ENCODE measurements at regions not wholly inside any gene's neighbourhood (a gene's known extent, or its start where the extent isn't known, plus 50 kb on each side); places are given as distances from the start of the nearest gene placed in this dataset.
"Not testable (repeated sequence)": the region's sequence is repeated elsewhere in the genome, so short reads cannot be mapped to it uniquely, and the experiment has no call there.

DNA sequence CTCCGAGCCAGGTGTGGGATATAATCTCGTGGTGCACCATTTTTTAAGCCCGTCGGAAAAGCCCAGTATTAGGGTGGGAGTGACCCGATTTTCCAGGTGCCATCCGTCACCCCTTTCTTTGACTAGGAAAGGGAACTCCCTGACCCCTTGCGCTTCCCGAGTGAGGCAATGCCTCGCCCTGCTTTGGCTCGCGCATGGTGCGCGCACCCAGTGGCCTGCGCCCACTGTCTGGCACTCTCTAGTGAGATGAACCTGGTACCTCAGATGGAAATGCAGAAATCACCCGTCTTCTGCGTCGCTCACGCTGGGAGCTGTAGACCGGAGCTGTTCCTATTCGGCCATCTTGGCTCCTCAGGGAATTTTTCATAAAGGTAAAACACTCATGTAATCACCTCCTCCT is 63.9 kb downstream of the RWDD3 start:
- peaks cover 19% of the 10 kb centered on the region; the same call in 1 of the 2 replicates for H3K9me3 ChIP-seq (ENCODE audit: low read depth, low read length)
- not testable (repeated sequence) for H3K4me3 ChIP-seq; DNase-seq (ENCODE audit: low read depth, low spot score); H3K9ac ChIP-seq (ENCODE audit: insufficient read length); H3K36me3 ChIP-seq (ENCODE audit: insufficient read depth, low read length); H3K27ac ChIP-seq

- no peak overlapping the region for H3K4me3 ChIP-seq
- TF ChIP-seq EZH2 (IDR thresholded peaks at IDR 0.05) (no peak), FOXP2 (optimal IDR thresholded peaks at IDR 0.05; ENCODE audit: control extremely low read depth, extremely low read length, insufficient read depth) (no peak), POLR2AphosphoS5 (IDR thresholded peaks at IDR 0.05; ENCODE audit: borderline replicate concordance, low read depth, low read length) (no peak)
- no peak for DNase-seq (ENCODE audit: low read depth, low spot score)
- peaks cover 19% of the 10 kb centered on the region; the same call in 1 of the 2 replicates for H3K9me3 ChIP-seq (ENCODE audit: low read depth, low read length)
- no peak overlapping the region for H3K27ac ChIP-seq
- no peak overlapping the region for H3K9ac ChIP-seq (ENCODE audit: insufficient read length)
- no peaks in the 10 kb centered on the region for H3K36me3 ChIP-seq (ENCODE audit: insufficient read depth, low read length)
Observed at GRCh38 chr1:95301091-95301490, 67.1 kb downstream of the RWDD3 start.

DNA sequence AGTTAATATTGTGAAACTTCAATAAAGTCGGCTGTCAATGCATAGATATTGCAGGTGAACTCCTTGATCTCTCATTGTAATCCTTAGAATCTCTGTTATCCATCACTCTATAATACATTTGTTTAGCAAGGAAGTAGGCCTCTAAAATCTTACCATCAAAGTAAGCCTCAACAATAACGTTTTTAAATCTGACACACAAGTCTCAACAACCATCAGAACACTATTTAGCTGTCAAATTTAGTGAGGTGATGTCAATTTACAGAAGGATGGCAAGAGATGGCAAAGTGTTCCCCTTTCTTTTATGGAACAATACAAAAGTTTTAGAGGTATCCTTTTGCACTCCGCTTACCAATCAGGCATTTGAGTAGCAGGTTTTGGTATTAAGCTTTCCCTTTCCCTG is 67.6 kb downstream of the RWDD3 start:
- H3K9me3 ChIP-seq (ENCODE audit: low read depth, low read length): peaks cover 19% of the 10 kb centered on the region; the same call in 1 of the 2 replicates
- H3K4me3 ChIP-seq: no peak overlapping the region
- TF ChIP-seq POLR2AphosphoS5 (IDR thresholded peaks at IDR 0.05; ENCODE audit: borderline replicate concordance, low read depth, low read length) (no peak), FOXP2 (optimal IDR thresholded peaks at IDR 0.05; ENCODE audit: control extremely low read depth, extremely low read length, insufficient read depth) (no peak), EZH2 (IDR thresholded peaks at IDR 0.05) (no peak)

DNA sequence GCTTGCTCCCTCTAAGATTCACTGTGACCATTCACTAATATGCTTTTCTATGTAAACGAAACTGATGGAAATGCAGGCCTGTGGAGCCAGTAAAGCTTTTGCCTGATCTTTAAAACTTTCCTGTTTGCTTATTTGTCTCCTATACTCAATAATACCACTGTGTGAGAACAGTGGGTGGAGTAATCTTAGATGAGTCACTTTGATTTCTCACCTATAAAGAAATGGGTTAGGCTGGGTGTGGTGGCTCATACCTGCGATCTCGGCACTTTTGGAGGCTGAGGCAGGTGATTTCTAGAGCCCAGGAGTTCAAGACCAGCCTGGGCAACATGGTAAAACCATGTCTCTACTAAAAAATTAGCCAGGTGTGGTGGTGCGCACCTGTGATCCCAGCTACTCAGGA is 70.8 kb downstream of the RWDD3 start:
- Histone ChIP-seq H3K36me3 (ENCODE audit: insufficient read depth, low read length) (no peaks in the 10 kb centered on the region), H3K9ac (ENCODE audit: insufficient read length) (no peak overlapping the region), H3K4me3 (no peak overlapping the region), H3K9me3 (ENCODE audit: low read depth, low read length) (peaks cover 16% of the 10 kb centered on the region; the same call in 1 of the 2 replicates), H3K27ac (no peak overlapping the region)
- TF ChIP-seq FOXP2 (optimal IDR thresholded peaks at IDR 0.05; ENCODE audit: control extremely low read depth, extremely low read length, insufficient read depth) (no peak), POLR2AphosphoS5 (IDR thresholded peaks at IDR 0.05; ENCODE audit: borderline replicate concordance, low read depth, low read length) (no peak), EZH2 (IDR thresholded peaks at IDR 0.05) (no peak)
- DNase-seq (ENCODE audit: low read depth, low spot score): no peak

More for the DNA sequence above, 67.6 kb downstream of the RWDD3 start:
- H3K36me3 ChIP-seq (ENCODE audit: insufficient read depth, low read length): no peaks in the 10 kb centered on the region
- no peak overlapping the region for H3K9ac ChIP-seq (ENCODE audit: insufficient read length)
- DNase-seq (ENCODE audit: low read depth, low spot score): no peak
- no peak overlapping the region; the same call in 1 of the 2 replicates for H3K27ac ChIP-seq

- no peaks in the 10 kb centered on the region for H3K36me3 ChIP-seq (ENCODE audit: insufficient read depth, low read length)
- no peak overlapping the region for H3K27ac ChIP-seq
- H3K9me3 ChIP-seq (ENCODE audit: low read depth, low read length): no peaks in the 10 kb centered on the region
- no peak for DNase-seq (ENCODE audit: low read depth, low spot score)
- H3K4me3 ChIP-seq: peak overlapping the region; percentile 45
- H3K9ac ChIP-seq (ENCODE audit: insufficient read length): peak overlapping the region; percentile 23
- TF ChIP-seq FOXP2 (optimal IDR thresholded peaks at IDR 0.05; ENCODE audit: control extremely low read depth, extremely low read length, insufficient read depth) (no peak), EZH2 (IDR thresholded peaks at IDR 0.05) (no peak), POLR2AphosphoS5 (IDR thresholded peaks at IDR 0.05; ENCODE audit: borderline replicate concordance, low read depth, low read length) (no peak)
Observed at GRCh38 chr1:95308276-95309030, 74.4 kb downstream of the RWDD3 start.

DNA sequence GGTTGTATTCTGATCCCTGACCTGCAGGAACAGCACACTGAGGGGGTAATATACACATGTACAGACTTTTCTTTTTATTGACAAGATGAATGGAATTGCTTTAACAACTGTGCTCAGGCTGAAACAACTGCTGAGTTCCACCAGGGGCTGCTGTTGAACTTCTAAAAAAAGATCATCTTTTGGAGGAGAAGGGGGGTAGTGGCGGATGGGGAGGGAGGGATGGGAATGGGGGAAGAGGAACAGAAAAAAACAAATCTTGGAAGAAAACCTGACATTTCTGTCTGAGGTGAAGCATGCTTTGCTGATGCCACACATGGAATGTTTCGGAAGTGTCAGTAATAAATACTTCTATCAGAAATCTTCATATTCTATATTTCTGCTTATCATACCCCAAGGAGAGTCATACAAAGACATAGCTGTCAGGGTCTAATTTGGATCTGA is 75.0 kb downstream of the RWDD3 start:
- H3K9me3 ChIP-seq (ENCODE audit: low read depth, low read length): no peaks in the 10 kb centered on the region
- H3K4me3 ChIP-seq: peak overlapping the region; percentile 45
- peak; percentile 48 for DNase-seq (ENCODE audit: low read depth, low spot score)
- TF ChIP-seq EZH2 (IDR thresholded peaks at IDR 0.05): no peak
- no peak for TF ChIP-seq FOXP2 (optimal IDR thresholded peaks at IDR 0.05; ENCODE audit: control extremely low read depth, extremely low read length, insufficient read depth)
- no peak for TF ChIP-seq POLR2AphosphoS5 (IDR thresholded peaks at IDR 0.05; ENCODE audit: borderline replicate concordance, low read depth, low read length)
- peak overlapping the region; percentile 28; the same call in 1 of the 2 replicates for H3K27ac ChIP-seq
- H3K9ac ChIP-seq (ENCODE audit: insufficient read length): no peak overlapping the region
- no peaks in the 10 kb centered on the region for H3K36me3 ChIP-seq (ENCODE audit: insufficient read depth, low read length)

- Histone ChIP-seq H3K4me3 (0 out of 2 replicates have a peak overlapping the region, but pooled peaks have one; percentile 7), H3K36me3 (ENCODE audit: insufficient read depth, low read length) (no peaks in the 10 kb centered on the region), H3K27ac (peak overlapping the region; percentile 73; the same call in 1 of the 2 replicates), H3K9ac (ENCODE audit: insufficient read length) (peak overlapping the region; percentile 11), H3K9me3 (ENCODE audit: low read depth, low read length) (no peaks in the 10 kb centered on the region)
- DNase-seq (ENCODE audit: low read depth, low spot score): no peak
- TF ChIP-seq POLR2AphosphoS5 (IDR thresholded peaks at IDR 0.05; ENCODE audit: borderline replicate concordance, low read depth, low read length) (no peak), EZH2 (IDR thresholded peaks at IDR 0.05) (no peak), FOXP2 (optimal IDR thresholded peaks at IDR 0.05; ENCODE audit: control extremely low read depth, extremely low read length, insufficient read depth) (no peak)
Observed at GRCh38 chr1:95311014-95311413, 77.0 kb downstream of the RWDD3 start.

DNA sequence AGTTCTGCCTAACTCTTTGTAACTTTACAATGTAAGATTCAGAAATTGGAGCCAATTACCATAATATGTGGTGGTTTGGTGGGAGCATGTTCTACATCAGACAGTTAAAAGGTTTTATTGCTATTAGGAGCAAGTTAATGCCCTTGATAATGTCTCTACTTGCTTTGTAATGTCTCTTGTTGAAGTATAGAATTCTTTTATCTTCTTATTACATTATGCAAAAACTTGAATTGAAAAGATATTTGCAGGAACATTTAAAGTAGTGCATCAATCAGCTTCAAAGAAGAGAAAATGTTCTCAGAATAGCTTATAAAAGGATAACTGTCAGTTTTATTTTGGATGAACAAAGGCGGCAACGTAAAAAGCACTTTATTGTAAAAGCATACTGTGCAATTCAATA is 77.8 kb downstream of the RWDD3 start:
- Histone ChIP-seq H3K27ac (peak overlapping the region; percentile 73; the same call in 1 of the 2 replicates), H3K9ac (ENCODE audit: insufficient read length) (no peak overlapping the region), H3K9me3 (ENCODE audit: low read depth, low read length) (no peaks in the 10 kb centered on the region), H3K4me3 (0 out of 2 replicates have a peak overlapping the region, but pooled peaks have one; percentile 7), H3K36me3 (ENCODE audit: insufficient read depth, low read length) (no peaks in the 10 kb centered on the region)
- TF ChIP-seq POLR2AphosphoS5 (IDR thresholded peaks at IDR 0.05; ENCODE audit: borderline replicate concordance, low read depth, low read length) (no peak), EZH2 (IDR thresholded peaks at IDR 0.05) (no peak), FOXP2 (optimal IDR thresholded peaks at IDR 0.05; ENCODE audit: control extremely low read depth, extremely low read length, insufficient read depth) (no peak)
- DNase-seq (ENCODE audit: low read depth, low spot score): no peak

Measured in SK-N-MC (cell line).